OCI-LY7 (cell line): ENCODE measurements at regions not wholly inside any gene's neighbourhood (a gene's known extent, or its start where the extent isn't known, plus 50 kb on each side); places are given as distances from the start of the nearest gene placed in this dataset.

ENCODE experiments used
- BruUV-seq: library from RNA; stranded (reverse); fragments of 400-500 nt; replicated peaks from 2 replicates; lab custom pipeline; 2021; lab: Mats Ljungman, UMichigan
- CTCF ChIA-PET: fragments of 300-600 bp; sonication (Branson Sonifier 250); formaldehyde crosslinking; loops from one replicate; lab custom pipeline; 2022; ENCODE audit warnings: antibody characterized with exemption; ENCODE audit not compliant: unreplicated experiment; lab: Charles Lee
- POLR2A ChIA-PET: fragments of 300-600 bp; sonication (Branson Sonifier 250); formaldehyde crosslinking; loops from one replicate; lab custom pipeline; 2022; ENCODE audit warnings: antibody characterized with exemption; lab: Charles Lee
- DNase-seq: peaks from one replicate; pipeline ENCODE4 v3.0.0-alpha.2; 2015; ENCODE audit warnings: low spot score
- H2AFZ ChIP-seq: fragments of 200-600 bp; sonication (generic), shearing (Covaris generic); 2 replicates; pipeline ENCODE4 v1.6.1; 2014; ENCODE audit warnings: mild to moderate bottlenecking, antibody characterized with exemption, low read length, moderate library complexity
- H3K27ac ChIP-seq: fragments of 200-600 bp; sonication (generic); 2 replicates; pipeline ENCODE4 v1.5.1; 2014; ENCODE audit warnings: mixed run types, low read depth, mild to moderate bottlenecking, moderate library complexity, low read length, inconsistent platforms; ENCODE audit not compliant: poor library complexity, severe bottlenecking
- H3K36me3 ChIP-seq: fragments of 200-600 bp; sonication (generic); 2 replicates; pipeline ENCODE4 v1.6.1; 2014; ENCODE audit warnings: mild to moderate bottlenecking, antibody characterized with exemption, low read length, moderate library complexity, mixed read lengths; ENCODE audit not compliant: insufficient read depth
- H3K4me1 ChIP-seq: fragments of 200-600 bp; sonication (generic); 2 replicates; pipeline ENCODE4 v1.5.1; 2014; ENCODE audit warnings: mild to moderate bottlenecking, low read length; ENCODE audit not compliant: insufficient read depth, poor library complexity, severe bottlenecking
- H3K4me2 ChIP-seq: fragments of 200-600 bp; sonication (generic); 2 replicates; pipeline ENCODE4 v1.6.1; 2014; ENCODE audit warnings: mild to moderate bottlenecking, low read length
- H3K4me3 ChIP-seq: fragments of 200-600 bp; sonication (generic); 2 replicates; pipeline ENCODE4 v1.5.1; 2014; ENCODE audit warnings: mild to moderate bottlenecking, low read depth, low read length; ENCODE audit not compliant: poor library complexity, severe bottlenecking
- H3K79me2 ChIP-seq: fragments of 200-600 bp; sonication (generic); 2 replicates; pipeline ENCODE4 v1.6.1; 2016; ENCODE audit warnings: low read depth, mild to moderate bottlenecking, low read length, moderate library complexity, mixed read lengths; ENCODE audit not compliant: insufficient read depth
- H3K9me2 ChIP-seq: fragments of 200-600 bp; sonication (generic); 2 replicates; pipeline ENCODE4 v1.6.1; 2016; ENCODE audit warnings: mild to moderate bottlenecking, low read length, mixed read lengths; ENCODE audit not compliant: insufficient read depth
- H3K9me3 ChIP-seq: fragments of 200-600 bp; sonication (generic); 2 replicates; pipeline ENCODE4 v1.6.1; 2014; ENCODE audit warnings: mild to moderate bottlenecking, mixed run types, low read length, mixed read lengths
- H4K20me1 ChIP-seq: fragments of 200-600 bp; sonication (generic); 2 replicates; pipeline ENCODE4 v1.6.1; 2014; ENCODE audit warnings: mild to moderate bottlenecking, antibody characterized with exemption, low read length, moderate library complexity, mixed read lengths; ENCODE audit not compliant: insufficient read depth
- EZH2phosphoT487 ChIP-seq: fragments of 200-600 bp; sonication (generic); IDR thresholded peaks from 2 replicates; pipeline ENCODE4 v1.6.1; 2018; ENCODE audit warnings: low read depth, borderline replicate concordance, mild to moderate bottlenecking, mixed run types, antibody characterized with exemption, low read length, moderate library complexity, mixed read lengths
- intact Hi-C: fragments of 100-400 bp; cut with micrococcal nuclease; formaldehyde crosslinking; loops from one replicate; pipeline ENCODE4 v1.10.0; 2022; ENCODE audit not compliant: unreplicated experiment
- TF ChIP-seq, protein P1 (sequence below): fragments of 200-600 bp; sonication (generic); conservative IDR thresholded peaks from 2 replicates; pipeline ENCODE4 v1.5.1; 2014; ENCODE audit warnings: mild to moderate bottlenecking, antibody characterized with exemption, low read length, moderate library complexity, mixed read lengths

DNA sequence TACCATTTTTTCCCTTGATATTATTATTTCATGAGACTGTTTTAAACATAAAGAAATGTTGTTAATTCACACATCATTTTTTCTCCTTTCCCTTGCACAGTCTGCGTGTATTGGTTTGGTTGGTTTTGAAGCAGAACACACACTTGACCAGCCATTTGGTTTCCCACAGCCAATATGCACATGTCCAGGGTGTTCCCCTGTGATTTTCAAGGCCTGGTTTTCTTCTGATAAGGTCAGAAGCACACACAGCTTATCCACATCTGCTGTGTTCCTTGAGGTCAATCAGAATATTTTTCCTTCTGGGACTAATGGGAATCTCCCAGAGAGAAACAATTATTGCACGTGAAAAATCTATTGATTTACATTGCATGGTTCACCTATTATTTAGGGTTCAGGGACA is 103.2 kb upstream of the EFEMP1 start:
- Histone ChIP-seq H3K27ac (no peak overlapping the region), H3K4me2 (no peak overlapping the region), H3K79me2 (no peaks in the 10 kb centered on the region), H2AFZ (no peak overlapping the region), H3K9me3 (no peaks in the 10 kb centered on the region), H3K4me1 (no peaks in the 10 kb centered on the region), H3K4me3 (no peak overlapping the region), H4K20me1 (no peaks in the 10 kb centered on the region), H3K9me2 (no peaks in the 10 kb centered on the region), H3K36me3 (no peaks in the 10 kb centered on the region)
- no TSS peak for BruUV-seq
- CTCF ChIA-PET, result no interaction called here
- TF ChIP-seq, protein P1, sequence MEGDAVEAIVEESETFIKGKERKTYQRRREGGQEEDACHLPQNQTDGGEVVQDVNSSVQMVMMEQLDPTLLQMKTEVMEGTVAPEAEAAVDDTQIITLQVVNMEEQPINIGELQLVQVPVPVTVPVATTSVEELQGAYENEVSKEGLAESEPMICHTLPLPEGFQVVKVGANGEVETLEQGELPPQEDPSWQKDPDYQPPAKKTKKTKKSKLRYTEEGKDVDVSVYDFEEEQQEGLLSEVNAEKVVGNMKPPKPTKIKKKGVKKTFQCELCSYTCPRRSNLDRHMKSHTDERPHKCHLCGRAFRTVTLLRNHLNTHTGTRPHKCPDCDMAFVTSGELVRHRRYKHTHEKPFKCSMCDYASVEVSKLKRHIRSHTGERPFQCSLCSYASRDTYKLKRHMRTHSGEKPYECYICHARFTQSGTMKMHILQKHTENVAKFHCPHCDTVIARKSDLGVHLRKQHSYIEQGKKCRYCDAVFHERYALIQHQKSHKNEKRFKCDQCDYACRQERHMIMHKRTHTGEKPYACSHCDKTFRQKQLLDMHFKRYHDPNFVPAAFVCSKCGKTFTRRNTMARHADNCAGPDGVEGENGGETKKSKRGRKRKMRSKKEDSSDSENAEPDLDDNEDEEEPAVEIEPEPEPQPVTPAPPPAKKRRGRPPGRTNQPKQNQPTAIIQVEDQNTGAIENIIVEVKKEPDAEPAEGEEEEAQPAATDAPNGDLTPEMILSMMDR, result no peak
- TF ChIP-seq EZH2phosphoT487, result no peak
- intact Hi-C loops, result no loop called here
- POLR2A ChIA-PET, result no interaction called here
- no peak for DNase-seq

DNA sequence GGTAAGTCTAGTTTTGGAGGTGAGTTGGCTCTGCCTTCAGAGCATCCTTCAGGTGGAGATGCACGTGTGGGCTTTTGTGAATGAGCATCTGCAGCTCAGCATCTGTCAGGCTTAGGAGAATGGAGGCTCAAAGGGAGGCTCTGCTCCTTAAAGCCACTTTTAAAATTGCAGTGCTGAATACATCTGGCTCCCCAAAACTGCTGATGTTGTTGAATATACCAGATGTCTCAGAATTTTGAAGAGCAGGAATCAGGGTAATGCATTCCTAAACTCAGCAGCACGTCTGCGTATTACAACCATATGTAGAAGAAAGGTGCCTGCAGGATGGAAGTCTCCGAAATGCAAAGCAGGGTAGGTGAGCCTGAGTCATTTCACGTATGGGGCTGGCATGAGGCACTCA is 106.5 kb upstream of the EFEMP1 start:
- H3K9me3 ChIP-seq, result no peaks in the 10 kb centered on the region
- H3K27ac ChIP-seq, result no peak overlapping the region
- H3K36me3 ChIP-seq, result no peaks in the 10 kb centered on the region
- no peak overlapping the region for H3K4me3 ChIP-seq
- no peaks in the 10 kb centered on the region for H3K4me1 ChIP-seq
- H3K4me2 ChIP-seq, result no peak overlapping the region
- no TSS peak for BruUV-seq
- no peaks in the 10 kb centered on the region for H3K79me2 ChIP-seq
- intact Hi-C loops, result no loop called here
- H2AFZ ChIP-seq, result no peak overlapping the region
- CTCF ChIA-PET, result no interaction called here
- DNase-seq, result no peak
- TF ChIP-seq, protein P1, result no peak
- TF ChIP-seq EZH2phosphoT487, result no peak
- no peaks in the 10 kb centered on the region for H4K20me1 ChIP-seq
- H3K9me2 ChIP-seq, result no peaks in the 10 kb centered on the region
- POLR2A ChIA-PET, result no interaction called here

DNA sequence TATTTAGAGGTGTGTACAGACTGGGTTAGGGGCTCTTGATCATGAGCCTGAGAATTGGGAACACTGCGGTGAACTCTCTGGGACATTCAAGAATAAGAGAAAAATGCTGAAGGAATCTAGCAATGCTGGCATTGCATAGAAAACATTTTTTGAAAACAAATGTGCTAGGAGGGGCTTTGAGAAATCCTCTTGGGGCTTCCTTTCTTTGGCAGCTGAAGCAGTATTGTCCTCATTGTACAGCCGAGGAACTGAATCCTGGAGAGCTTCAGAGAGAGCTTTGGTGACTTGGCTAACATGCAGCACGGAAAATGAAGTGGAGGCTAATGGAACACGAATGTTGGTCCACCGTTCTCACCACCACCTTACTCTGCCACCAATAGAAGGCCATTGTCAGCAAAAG is 107.3 kb upstream of the EFEMP1 start:
- Histone ChIP-seq H3K9me3 (no peaks in the 10 kb centered on the region), H3K79me2 (no peaks in the 10 kb centered on the region), H3K4me2 (no peak overlapping the region), H3K4me3 (no peak overlapping the region), H4K20me1 (no peaks in the 10 kb centered on the region), H2AFZ (no peak overlapping the region), H3K27ac (no peak overlapping the region), H3K36me3 (no peaks in the 10 kb centered on the region), H3K9me2 (no peaks in the 10 kb centered on the region), H3K4me1 (no peaks in the 10 kb centered on the region)
- ChIA-PET CTCF (no interaction called here), POLR2A (interaction anchor here (0.6 kb wide), 1 partner anchor 150 kb away, joined by 3 read pairs; no protein-coding TSS in a partner anchor)
- TF ChIP-seq EZH2phosphoT487, result no peak
- TF ChIP-seq, protein P1, result no peak
- no TSS peak for BruUV-seq
- intact Hi-C loops, result no loop called here
- DNase-seq, result no peak
